PFSK-1 (cell line): ENCODE measurements at regions not wholly inside any gene's neighbourhood (a gene's known extent, or its start where the extent isn't known, plus 50 kb on each side); places are given as distances from the start of the nearest gene placed in this dataset.

Source experiments
- FOXP2 ChIP-seq: optimal IDR thresholded peaks from 2 replicates; pipeline ENCODE3; 2011; ENCODE audit warnings: borderline replicate concordance, control low read depth, inconsistent platforms; ENCODE audit not compliant: insufficient read depth; ENCODE audit errors: extremely low read length, extremely low read depth
- POLR2AphosphoS5 ChIP-seq: IDR thresholded peaks from 2 replicates; pipeline ENCODE4 v1.6.1; 2012; ENCODE audit warnings: low read depth, mild to moderate bottlenecking, control low read depth, low read length, moderate library complexity
- REST ChIP-seq, 2 experiments: IDR thresholded peaks; 2 replicates each; pipeline versions ENCODE4 v1.6.1 to v1.8.0; 2011 to 2012; ENCODE audit warnings: low read depth in 2 of 2, low read length in 2 of 2, control low read depth in 1 of 2, inconsistent platforms in 1 of 2, mild to moderate bottlenecking in 1 of 2, moderate library complexity in 1 of 2; ENCODE audit not compliant: insufficient read depth in 1 of 2
- SIN3A ChIP-seq: IDR thresholded peaks from 2 replicates; pipeline ENCODE4 v1.6.1; 2012; ENCODE audit warnings: mild to moderate bottlenecking, low read length, moderate library complexity, borderline replicate concordance; ENCODE audit not compliant: insufficient read depth
- TAF1 ChIP-seq: IDR thresholded peaks from 2 replicates; pipeline ENCODE4 v1.6.1; 2012; ENCODE audit warnings: low read length, control low read depth, borderline replicate concordance; ENCODE audit not compliant: insufficient read depth

DNA sequence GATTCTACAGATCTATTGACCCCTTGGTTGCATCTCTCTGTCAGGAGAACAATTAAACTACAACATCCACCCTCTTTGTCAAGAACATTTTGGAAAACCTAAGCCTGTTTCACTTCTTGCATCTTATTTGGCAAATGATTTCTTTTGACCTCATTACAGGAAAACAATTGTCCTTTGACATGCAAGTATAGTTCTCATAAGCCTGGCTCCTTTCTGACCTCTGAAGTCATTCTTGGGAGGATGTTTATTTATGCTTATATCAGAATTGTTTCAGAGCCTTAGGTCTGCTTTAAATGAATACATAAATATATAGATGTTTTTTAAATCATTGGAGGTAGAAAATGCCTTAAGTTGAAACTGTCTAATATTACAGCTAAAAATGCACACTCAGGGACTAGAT, 361.3 kb upstream of the PTGER4 start:
- no peak for TF ChIP-seq REST (IDR thresholded peaks at IDR 0.05; ENCODE audit: insufficient read depth in 1 of 2, low read depth in 2 of 2, low read length in 2 of 2)
- no peak for TF ChIP-seq TAF1
- TF ChIP-seq FOXP2: no peak
- TF ChIP-seq SIN3A: no peak
- no peak for TF ChIP-seq POLR2AphosphoS5

DNA sequence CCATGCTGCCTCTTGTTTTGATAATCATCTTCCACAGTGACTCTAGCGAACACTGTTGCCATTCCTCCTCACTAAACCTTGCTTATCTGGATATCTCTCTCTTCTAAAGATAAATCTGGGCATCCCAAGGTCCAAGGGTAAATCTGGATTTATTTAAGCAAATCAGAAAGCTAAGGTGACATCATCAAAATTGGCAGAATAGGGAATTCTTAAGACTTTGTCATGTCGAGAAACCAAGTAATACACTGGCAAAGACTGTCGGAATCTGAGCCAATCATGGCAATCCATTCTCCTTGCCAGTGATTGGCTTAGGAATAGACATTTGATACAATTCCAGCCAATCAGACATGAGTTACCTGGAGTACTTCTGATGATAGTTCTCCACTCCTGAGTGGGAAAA, 362.7 kb upstream of the PTGER4 start:
- TF ChIP-seq REST (IDR thresholded peaks at IDR 0.05; ENCODE audit: insufficient read depth in 1 of 2, low read depth in 2 of 2, low read length in 2 of 2) (no peak), FOXP2 (no peak), POLR2AphosphoS5 (no peak), TAF1 (no peak), SIN3A (no peak)

DNA sequence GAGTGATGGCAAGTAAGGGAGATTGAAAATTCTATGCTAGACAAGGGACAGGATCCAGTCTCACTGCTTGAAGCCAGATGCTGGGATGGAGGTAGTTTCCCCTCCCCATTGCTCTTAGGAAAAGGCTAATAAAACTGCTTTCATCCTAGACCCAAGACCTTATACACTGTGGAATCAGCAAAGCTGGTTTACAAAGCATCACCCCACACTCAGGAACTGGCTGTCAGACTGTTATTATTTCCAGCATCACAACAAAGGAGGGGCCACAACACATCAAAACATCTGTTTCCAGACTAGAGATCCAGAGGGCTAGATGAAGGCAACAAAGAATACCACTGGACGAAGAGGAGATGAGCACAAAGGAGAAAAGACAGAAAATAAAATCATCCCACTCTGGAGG, 364.6 kb upstream of the PTGER4 start:
- TF ChIP-seq FOXP2 (no peak), TAF1 (no peak), REST (IDR thresholded peaks at IDR 0.05; ENCODE audit: insufficient read depth in 1 of 2, low read depth in 2 of 2, low read length in 2 of 2) (no peak), SIN3A (no peak), POLR2AphosphoS5 (no peak)

DNA sequence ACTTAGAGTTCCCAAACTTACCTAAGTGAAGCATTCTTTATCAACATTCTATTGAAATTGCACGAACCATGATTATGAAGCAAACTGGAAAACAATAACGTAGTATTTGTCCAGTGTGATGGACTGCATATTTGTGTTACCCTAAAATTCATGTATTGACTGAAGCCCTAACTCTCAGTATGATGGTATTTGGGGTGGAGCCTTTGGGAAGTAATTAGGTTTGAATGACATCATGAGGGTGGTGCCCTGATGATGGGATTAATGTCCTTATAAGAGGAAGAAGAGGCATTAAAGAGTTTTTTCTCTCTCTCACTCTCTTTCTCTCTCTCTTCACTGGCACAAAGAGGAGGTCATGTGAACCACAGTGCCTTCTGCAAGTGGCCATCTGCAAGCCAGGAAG, 365.4 kb upstream of the PTGER4 start:
- TF ChIP-seq FOXP2 (no peak), SIN3A (no peak), POLR2AphosphoS5 (no peak), TAF1 (no peak), REST (IDR thresholded peaks at IDR 0.05; ENCODE audit: insufficient read depth in 1 of 2, low read depth in 2 of 2, low read length in 2 of 2) (no peak)

GRCh38 chr5:40312205-40312604, 367.5 kb upstream of the PTGER4 start:
- no peak for TF ChIP-seq POLR2AphosphoS5
